Osteoblast (primary cell): ENCODE measurements at regions not wholly inside any gene's neighbourhood (a gene's known extent, or its start where the extent isn't known, plus 50 kb on each side); places are given as distances from the start of the nearest gene placed in this dataset.

ENCODE experiments used
- DNase-seq: peaks from one replicate; pipeline ENCODE4 v3.0.0; 2011; ENCODE audit warnings: low spot score, mixed read lengths; ENCODE audit not compliant: insufficient read length; ENCODE audit errors: missing footprints
- H2AFZ ChIP-seq: 2 replicates; pipeline ENCODE4 v1.6.0; 2011; ENCODE audit warnings: mild to moderate bottlenecking, low read length
- H3K27ac ChIP-seq: 2 replicates; pipeline ENCODE4 v1.5.1; 2011; ENCODE audit warnings: mild to moderate bottlenecking, low read depth, low read length, moderate library complexity
- H3K27me3 ChIP-seq: 2 replicates; pipeline ENCODE4 v1.6.0; 2012; ENCODE audit warnings: mild to moderate bottlenecking, control low read depth, inconsistent platforms, low read length, moderate library complexity; ENCODE audit not compliant: insufficient read depth
- H3K36me3 ChIP-seq: 2 replicates; pipeline ENCODE4 v1.5.1; 2011; ENCODE audit warnings: mild to moderate bottlenecking, low read length, control low read depth, moderate library complexity; ENCODE audit not compliant: insufficient read depth
- H3K4me1 ChIP-seq: 2 replicates; pipeline ENCODE4 v1.5.1; 2011; ENCODE audit warnings: mild to moderate bottlenecking, low read length, control low read depth, moderate library complexity; ENCODE audit not compliant: insufficient read depth
- H3K4me2 ChIP-seq: 2 replicates; pipeline ENCODE4 v1.6.0; 2011; ENCODE audit warnings: mild to moderate bottlenecking, low read length; ENCODE audit not compliant: insufficient read depth
- H3K4me3 ChIP-seq: fragments of 200-600 bp; sonication (generic); 3 replicates; pipeline ENCODE4 v1.5.1; 2012; ENCODE audit warnings: mild to moderate bottlenecking, low read length, inconsistent platforms; ENCODE audit not compliant: insufficient read depth
- H3K79me2 ChIP-seq: 2 replicates; pipeline ENCODE4 v1.6.0; 2012; ENCODE audit warnings: mild to moderate bottlenecking, low read length, control low read depth, inconsistent platforms; ENCODE audit not compliant: insufficient read depth
- H3K9me3 ChIP-seq: 2 replicates; pipeline ENCODE4 v1.5.1; 2011; ENCODE audit warnings: low read depth, low read length, control low read depth
- H4K20me1 ChIP-seq: 2 replicates; pipeline ENCODE4 v1.6.0; 2012; ENCODE audit warnings: mild to moderate bottlenecking, low read length, control low read depth; ENCODE audit not compliant: insufficient read depth
- TF ChIP-seq, protein P1 (sequence below): IDR thresholded peaks from 2 replicates; pipeline ENCODE4 v1.5.1; 2011; ENCODE audit warnings: mild to moderate bottlenecking, low read depth, low read length, moderate library complexity; ENCODE audit errors: extremely low read depth

DNA sequence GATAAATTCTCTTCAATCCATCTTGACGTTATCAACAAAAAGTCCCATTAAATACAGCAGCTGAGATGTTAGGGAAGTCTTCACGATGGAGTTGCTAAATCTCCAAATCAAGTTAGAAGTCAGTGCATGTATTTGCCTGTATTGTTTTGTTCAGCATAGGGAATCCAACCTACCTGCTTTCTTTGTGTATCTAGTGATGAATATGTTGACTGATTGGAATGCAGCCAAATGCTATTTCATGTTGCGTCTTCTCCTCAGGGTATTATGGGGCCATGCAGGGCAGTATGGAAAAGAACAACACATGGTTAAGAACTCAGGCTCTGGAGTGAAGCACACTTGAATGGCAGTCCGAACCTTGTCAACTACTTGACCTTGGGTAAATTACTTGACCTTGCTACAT is 529.5 kb upstream of the ZNF462 start:
- no peak for DNase-seq
- Histone ChIP-seq H3K4me2 (no peak overlapping the region), H3K4me3 (no peak overlapping the region), H3K9me3 (no peaks in the 10 kb centered on the region), H3K4me1 (no peaks in the 10 kb centered on the region), H3K36me3 (no peaks in the 10 kb centered on the region), H3K27ac (no peak overlapping the region), H4K20me1 (no peaks in the 10 kb centered on the region), H3K27me3 (no peaks in the 10 kb centered on the region), H3K79me2 (no peaks in the 10 kb centered on the region), H2AFZ (no peak overlapping the region)
- TF ChIP-seq, protein P1, sequence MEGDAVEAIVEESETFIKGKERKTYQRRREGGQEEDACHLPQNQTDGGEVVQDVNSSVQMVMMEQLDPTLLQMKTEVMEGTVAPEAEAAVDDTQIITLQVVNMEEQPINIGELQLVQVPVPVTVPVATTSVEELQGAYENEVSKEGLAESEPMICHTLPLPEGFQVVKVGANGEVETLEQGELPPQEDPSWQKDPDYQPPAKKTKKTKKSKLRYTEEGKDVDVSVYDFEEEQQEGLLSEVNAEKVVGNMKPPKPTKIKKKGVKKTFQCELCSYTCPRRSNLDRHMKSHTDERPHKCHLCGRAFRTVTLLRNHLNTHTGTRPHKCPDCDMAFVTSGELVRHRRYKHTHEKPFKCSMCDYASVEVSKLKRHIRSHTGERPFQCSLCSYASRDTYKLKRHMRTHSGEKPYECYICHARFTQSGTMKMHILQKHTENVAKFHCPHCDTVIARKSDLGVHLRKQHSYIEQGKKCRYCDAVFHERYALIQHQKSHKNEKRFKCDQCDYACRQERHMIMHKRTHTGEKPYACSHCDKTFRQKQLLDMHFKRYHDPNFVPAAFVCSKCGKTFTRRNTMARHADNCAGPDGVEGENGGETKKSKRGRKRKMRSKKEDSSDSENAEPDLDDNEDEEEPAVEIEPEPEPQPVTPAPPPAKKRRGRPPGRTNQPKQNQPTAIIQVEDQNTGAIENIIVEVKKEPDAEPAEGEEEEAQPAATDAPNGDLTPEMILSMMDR: no peak

GRCh38 chr9:106334081-106334480 is 528.9 kb upstream of the ZNF462 start:
- Histone ChIP-seq H3K4me1 (no peaks in the 10 kb centered on the region), H3K4me2 (no peak overlapping the region), H3K36me3 (no peaks in the 10 kb centered on the region), H3K27me3 (no peaks in the 10 kb centered on the region), H4K20me1 (no peaks in the 10 kb centered on the region), H3K9me3 (no peaks in the 10 kb centered on the region), H3K27ac (no peak overlapping the region), H3K4me3 (no peak overlapping the region), H2AFZ (no peak overlapping the region), H3K79me2 (no peaks in the 10 kb centered on the region)
- TF ChIP-seq, protein P1: no peak
- no peak for DNase-seq

GRCh38 chr9:106339882-106340281 is 523.1 kb upstream of the ZNF462 start:
- H3K4me3 ChIP-seq: no peak overlapping the region
- TF ChIP-seq, protein P1: no peak
- no peaks in the 10 kb centered on the region for H3K27me3 ChIP-seq
- H3K79me2 ChIP-seq: no peaks in the 10 kb centered on the region
- no peak for DNase-seq
- no peaks in the 10 kb centered on the region for H4K20me1 ChIP-seq
- H3K27ac ChIP-seq: no peak overlapping the region
- no peak overlapping the region for H3K4me2 ChIP-seq
- no peaks in the 10 kb centered on the region for H3K36me3 ChIP-seq
- no peaks in the 10 kb centered on the region for H3K9me3 ChIP-seq
- no peak overlapping the region for H2AFZ ChIP-seq
- no peaks in the 10 kb centered on the region for H3K4me1 ChIP-seq

- Histone ChIP-seq H3K27ac (no peak overlapping the region), H2AFZ (no peak overlapping the region), H3K4me2 (no peak overlapping the region), H3K9me3 (no peaks in the 10 kb centered on the region), H3K36me3 (no peaks in the 10 kb centered on the region), H3K79me2 (no peaks in the 10 kb centered on the region), H3K4me3 (no peak overlapping the region), H4K20me1 (no peaks in the 10 kb centered on the region), H3K27me3 (no peaks in the 10 kb centered on the region), H3K4me1 (no peaks in the 10 kb centered on the region)
- DNase-seq: no peak
- TF ChIP-seq, protein P1: no peak
Measured at GRCh38 chr9:106350777-106351176, 512.2 kb upstream of the ZNF462 start.
